IMR-90 (cell line): ENCODE measurements at regions not wholly inside any gene's neighbourhood (a gene's known extent, or its start where the extent isn't known, plus 50 kb on each side); places are given as distances from the start of the nearest gene placed in this dataset.

Source experiments
- ATAC-seq: fragments of 200-7000 bp; cut with Tn5 transposase; 2 replicates; pipeline ENCODE4 v1.9.1; 2020; ENCODE audit warnings: low read depth, mild to moderate bottlenecking, moderate library complexity
- BruUV-seq: library from RNA; stranded (reverse); fragments of 400-500 nt; replicated peaks from 2 replicates; lab custom pipeline; 2021; lab: Mats Ljungman, UMichigan
- CTCF ChIA-PET: fragments of 300-600 bp; formaldehyde crosslinking; extraction: SDS; loops from one replicate; lab custom pipeline; 2021; ENCODE audit warnings: antibody characterized with exemption; lab: Yijun Ruan, JAX
- POLR2A ChIA-PET: fragments of 300-600 bp; sonication (Branson Sonifier 250); formaldehyde crosslinking; loops from one replicate; lab custom pipeline; 2022; ENCODE audit warnings: antibody characterized with exemption; ENCODE audit not compliant: unreplicated experiment; lab: Charles Lee
- DNase-seq: peaks from one replicate; pipeline ENCODE4 v3.0.0; 2013
- H2AFZ ChIP-seq: replicated peaks from 2 replicates; pipeline ENCODE3; 2013; ENCODE audit warnings: low read length, mild to moderate bottlenecking; ENCODE audit not compliant: poor library complexity
- H2AK5ac ChIP-seq: 2 replicates; pipeline ENCODE4 v1.6.1; 2013; ENCODE audit warnings: low read depth, low read length, inconsistent platforms
- H2AK9ac ChIP-seq: replicated peaks from 2 replicates; pipeline ENCODE3; 2013; ENCODE audit warnings: mild to moderate bottlenecking, low read depth, low read length, moderate library complexity; ENCODE audit not compliant: poor library complexity
- H2BK120ac ChIP-seq: 2 replicates; pipeline ENCODE4 v1.6.1; 2013; ENCODE audit warnings: low read depth, low read length, inconsistent platforms
- H2BK15ac ChIP-seq: 3 replicates; pipeline ENCODE4 v1.6.1; 2013; ENCODE audit warnings: low read depth, low read length, inconsistent platforms
- H2BK20ac ChIP-seq: 2 replicates; pipeline ENCODE4 v1.6.1; 2013; ENCODE audit warnings: low read depth, mild to moderate bottlenecking, inconsistent platforms, low read length, moderate library complexity
- H2BK5ac ChIP-seq: 2 replicates; pipeline ENCODE4 v1.6.1; 2013; ENCODE audit warnings: mild to moderate bottlenecking, low read depth, low read length, inconsistent platforms; ENCODE audit not compliant: poor library complexity, severe bottlenecking
- H3K14ac ChIP-seq: replicated peaks from 2 replicates; pipeline ENCODE4 v1.6.1; 2013; ENCODE audit warnings: low read depth, low read length, inconsistent platforms
- H3K18ac ChIP-seq: 2 replicates; pipeline ENCODE4 v1.6.1; 2013; ENCODE audit warnings: low read depth, low read length, control low read depth
- H3K23ac ChIP-seq: 2 replicates; pipeline ENCODE4 v1.6.1; 2013; ENCODE audit warnings: low read depth, low read length, inconsistent platforms
- H3K27ac ChIP-seq: 2 replicates; pipeline ENCODE4 v1.5.1; 2013; ENCODE audit warnings: mild to moderate bottlenecking, control low read depth, low read length; ENCODE audit not compliant: insufficient read depth
- H3K27me3 ChIP-seq: 2 replicates; pipeline ENCODE4 v1.6.1; 2013; ENCODE audit warnings: low read length; ENCODE audit not compliant: control insufficient read depth, insufficient read depth
- H3K36me3 ChIP-seq: 2 replicates; pipeline ENCODE4 v1.6.1; 2013; ENCODE audit warnings: low read length, mixed read lengths; ENCODE audit not compliant: control insufficient read depth, insufficient read depth
- H3K4ac ChIP-seq: 2 replicates; pipeline ENCODE4 v1.6.1; 2013; ENCODE audit warnings: low read depth, low read length, inconsistent platforms
- H3K4me1 ChIP-seq: 2 replicates; pipeline ENCODE4 v1.6.1; 2013; ENCODE audit warnings: low read length, mixed read lengths; ENCODE audit not compliant: control insufficient read depth, insufficient read depth
- H3K4me2 ChIP-seq: 2 replicates; pipeline ENCODE4 v1.6.1; 2013; ENCODE audit warnings: low read depth, mild to moderate bottlenecking, control low read depth, low read length, moderate library complexity
- H3K4me3 ChIP-seq: 2 replicates; pipeline ENCODE4 v1.5.1; 2013; ENCODE audit warnings: low read depth, mild to moderate bottlenecking, control low read depth, low read length, moderate library complexity; ENCODE audit not compliant: insufficient read depth
- H3K56ac ChIP-seq: 2 replicates; pipeline ENCODE4 v1.6.1; 2013; ENCODE audit warnings: low read length, inconsistent platforms; ENCODE audit not compliant: insufficient read depth; ENCODE audit errors: extremely low read depth
- H3K79me1 ChIP-seq, 2 experiments: 2 replicates each; pipeline ENCODE4 v1.6.1; 2013; ENCODE audit warnings: low read length in 2 of 2, inconsistent platforms in 1 of 2, low read depth in 1 of 2
- H3K9ac ChIP-seq: 2 replicates; pipeline ENCODE4 v1.6.1; 2013; ENCODE audit warnings: low read depth, low read length, control low read depth
- H3K9me1 ChIP-seq: 2 replicates; pipeline ENCODE4 v1.6.1; 2013; ENCODE audit warnings: low read length, inconsistent platforms; ENCODE audit not compliant: insufficient read depth
- H3K9me3 ChIP-seq: 2 replicates; pipeline ENCODE4 v1.6.1; 2013; ENCODE audit warnings: low read length; ENCODE audit not compliant: control insufficient read depth, insufficient read depth
- H4K20me1 ChIP-seq: 2 replicates; pipeline ENCODE4 v1.6.1; 2013; ENCODE audit warnings: low read length, inconsistent platforms; ENCODE audit not compliant: insufficient read depth
- H4K5ac ChIP-seq: 2 replicates; pipeline ENCODE4 v1.6.1; 2013; ENCODE audit warnings: mild to moderate bottlenecking, low read depth, low read length, control low read depth
- H4K8ac ChIP-seq, 2 experiments: 2 replicates each; pipeline ENCODE4 v1.6.1; 2013; ENCODE audit warnings: low read depth in 2 of 2, low read length in 2 of 2, control low read depth in 1 of 2, inconsistent platforms in 1 of 2
- H4K91ac ChIP-seq: 2 replicates; pipeline ENCODE4 v1.6.1; 2013; ENCODE audit warnings: low read depth, low read length, inconsistent platforms; ENCODE audit not compliant: insufficient read depth
- MAFK ChIP-seq: IDR thresholded peaks from 2 replicates; pipeline ENCODE4 v1.6.1; 2012; ENCODE audit warnings: low read depth, low read length, improper control_type of control experiment
- WGBS, 2 experiments: methylation state at CpG; one replicate each; pipeline versions ENCODE4 v1.1.5 to v1.1.7; 2013; ENCODE audit warnings: missing lambda C conversion rate in 2 of 2; ENCODE audit not compliant: insufficient read length in 1 of 2; ENCODE audit errors: extremely low coverage in 2 of 2; 5-methylcytosine and 5-hydroxymethylcytosine counted together
- dilution Hi-C: fragments of 300-500 bp; cut with HindIII; formaldehyde crosslinking; loops from one replicate; pipeline ENCODE4 v1.14.3; 2018; ENCODE audit warnings: low sequenced_read_pairs; ENCODE audit not compliant: unreplicated experiment
- in situ Hi-C: fragments of 300-500 bp; cut with MboI; formaldehyde crosslinking; loops from 3 replicates; pipeline ENCODE4 v1.14.3; 2019; ENCODE audit warnings: low sequenced_read_pairs, inconsistent platforms, mixed read lengths
- intact Hi-C: fragments of 100-400 bp; cut with micrococcal nuclease; formaldehyde crosslinking; loops from 2 replicates; pipeline ENCODE4 v1.10.0; 2022
- TF ChIP-seq, protein P1 (sequence below): fragments of 150-350 bp; IDR thresholded peaks from 2 replicates; pipeline ENCODE4 v1.6.1; 2016; ENCODE audit warnings: low read depth, mild to moderate bottlenecking, low read length, moderate library complexity, borderline replicate concordance

DNA sequence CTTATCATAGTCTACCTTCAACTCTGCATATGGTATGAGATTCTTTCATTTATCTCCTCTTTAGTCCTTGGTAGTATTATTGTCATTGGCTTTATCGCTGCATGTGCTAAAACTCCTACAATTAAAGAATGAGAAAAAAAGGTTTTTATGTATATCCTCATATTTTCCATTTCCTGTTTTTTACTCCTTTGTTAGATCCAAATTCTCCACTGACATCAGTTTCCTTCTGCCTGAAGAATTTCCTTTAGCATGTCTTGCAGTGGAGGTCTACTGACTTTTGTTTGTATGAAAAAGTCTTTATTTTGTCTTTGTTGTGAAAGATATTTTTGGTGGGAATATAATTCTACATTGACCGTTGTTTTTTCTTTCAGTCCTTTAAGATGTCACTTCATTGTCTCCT, 81.0 kb upstream of the TNIK start:
- Histone ChIP-seq H3K9me3 (no peaks in the 10 kb centered on the region), H3K9me1 (no peaks in the 10 kb centered on the region), H3K27ac (no peak overlapping the region), H2AK5ac (no peak overlapping the region), H3K4me2 (no peak overlapping the region), H3K23ac (no peak overlapping the region), H3K36me3 (no peaks in the 10 kb centered on the region), H2BK5ac (no peak overlapping the region), H4K91ac (no peak overlapping the region), H3K18ac (no peak overlapping the region), H4K8ac (no peak overlapping the region), H3K4me3 (no peak overlapping the region), H3K9ac (no peak overlapping the region), H2AFZ (no peak overlapping the region), H3K79me1 (no peaks in the 10 kb centered on the region), H2BK15ac (no peak overlapping the region), H3K27me3 (no peaks in the 10 kb centered on the region), H2BK120ac (no peak overlapping the region), H3K56ac (no peak overlapping the region), H3K14ac (no peak overlapping the region), H2AK9ac (no peak overlapping the region), H4K5ac (no peak overlapping the region), H2BK20ac (no peak overlapping the region), H3K4me1 (no peaks in the 10 kb centered on the region; the same call in 1 of the 2 replicates), H3K4ac (no peak overlapping the region), H4K20me1 (no peaks in the 10 kb centered on the region)
- ChIA-PET POLR2A (no interaction called here), CTCF (no interaction called here)
- ATAC-seq (no peak), DNase-seq (no peak)
- WGBS, 2 experiments = no CpG with 5 or more reads among the region's 2 CpGs
- in situ Hi-C loops (no loop called here), dilution Hi-C loops (no loop called here), intact Hi-C loops (no loop called here)
- BruUV-seq = no TSS peak
- TF ChIP-seq, protein P1, sequence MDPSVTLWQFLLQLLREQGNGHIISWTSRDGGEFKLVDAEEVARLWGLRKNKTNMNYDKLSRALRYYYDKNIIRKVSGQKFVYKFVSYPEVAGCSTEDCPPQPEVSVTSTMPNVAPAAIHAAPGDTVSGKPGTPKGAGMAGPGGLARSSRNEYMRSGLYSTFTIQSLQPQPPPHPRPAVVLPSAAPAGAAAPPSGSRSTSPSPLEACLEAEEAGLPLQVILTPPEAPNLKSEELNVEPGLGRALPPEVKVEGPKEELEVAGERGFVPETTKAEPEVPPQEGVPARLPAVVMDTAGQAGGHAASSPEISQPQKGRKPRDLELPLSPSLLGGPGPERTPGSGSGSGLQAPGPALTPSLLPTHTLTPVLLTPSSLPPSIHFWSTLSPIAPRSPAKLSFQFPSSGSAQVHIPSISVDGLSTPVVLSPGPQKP = no peak
- no peak for TF ChIP-seq MAFK
